22Rv1 (cell line): ENCODE measurements at regions not wholly inside any gene's neighbourhood (a gene's known extent, or its start where the extent isn't known, plus 50 kb on each side); places are given as distances from the start of the nearest gene placed in this dataset.

ENCODE experiments used
- ZFX ChIP-seq: fragments of 450-650 bp; IDR thresholded peaks from 2 replicates; pipeline ENCODE4 v1.6.1; 2017; ENCODE audit warnings: antibody characterized with exemption, borderline replicate concordance
- TF ChIP-seq, protein P1 (sequence below): fragments of 450-650 bp; IDR thresholded peaks from 2 replicates; pipeline ENCODE4 v1.5.1; 2017; ENCODE audit warnings: mild to moderate bottlenecking

DNA sequence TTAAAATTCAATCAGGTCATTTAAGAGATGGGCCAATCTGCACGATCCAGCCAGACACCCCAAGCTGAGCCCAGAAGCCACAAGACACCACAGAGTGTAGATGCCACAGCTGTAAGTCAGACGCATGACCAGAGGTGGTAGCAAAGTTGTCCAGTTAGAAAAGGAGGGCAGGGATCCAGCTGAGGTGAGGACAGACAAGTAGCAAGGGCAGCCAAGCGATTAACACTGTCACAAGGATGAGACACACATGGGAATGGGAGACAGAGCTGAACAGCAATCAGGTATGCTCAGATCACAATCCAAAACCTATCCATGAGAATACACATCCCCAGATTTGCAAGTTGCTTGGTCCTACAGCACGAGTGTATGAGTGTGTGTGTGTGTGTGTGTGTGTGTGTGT is 143.4 kb upstream of the STK17B start:
- TF ChIP-seq, protein P1, sequence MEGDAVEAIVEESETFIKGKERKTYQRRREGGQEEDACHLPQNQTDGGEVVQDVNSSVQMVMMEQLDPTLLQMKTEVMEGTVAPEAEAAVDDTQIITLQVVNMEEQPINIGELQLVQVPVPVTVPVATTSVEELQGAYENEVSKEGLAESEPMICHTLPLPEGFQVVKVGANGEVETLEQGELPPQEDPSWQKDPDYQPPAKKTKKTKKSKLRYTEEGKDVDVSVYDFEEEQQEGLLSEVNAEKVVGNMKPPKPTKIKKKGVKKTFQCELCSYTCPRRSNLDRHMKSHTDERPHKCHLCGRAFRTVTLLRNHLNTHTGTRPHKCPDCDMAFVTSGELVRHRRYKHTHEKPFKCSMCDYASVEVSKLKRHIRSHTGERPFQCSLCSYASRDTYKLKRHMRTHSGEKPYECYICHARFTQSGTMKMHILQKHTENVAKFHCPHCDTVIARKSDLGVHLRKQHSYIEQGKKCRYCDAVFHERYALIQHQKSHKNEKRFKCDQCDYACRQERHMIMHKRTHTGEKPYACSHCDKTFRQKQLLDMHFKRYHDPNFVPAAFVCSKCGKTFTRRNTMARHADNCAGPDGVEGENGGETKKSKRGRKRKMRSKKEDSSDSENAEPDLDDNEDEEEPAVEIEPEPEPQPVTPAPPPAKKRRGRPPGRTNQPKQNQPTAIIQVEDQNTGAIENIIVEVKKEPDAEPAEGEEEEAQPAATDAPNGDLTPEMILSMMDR = no peak
- TF ChIP-seq ZFX = no peak
